ENCODE measurements at regions not wholly inside any gene's neighbourhood (a gene's known extent, or its start where the extent isn't known, plus 50 kb on each side); places are given as distances from the start of the nearest gene placed in this dataset.

- intact Hi-C loops (cut with DNase I) = no loop called here
Measured at GRCh38 chr7:114755856-114756255, 166.0 kb upstream of the MDFIC start.

GRCh38 chr7:114758661-114759227, 163.2 kb upstream of the MDFIC start:
- no peak for ATAC-seq
- intact Hi-C loops (cut with DNase I) = no loop called here
- no peak for DNase-seq (ENCODE audit: low spot score)

More at GRCh38 chr7:114755856-114756255, 166.0 kb upstream of the MDFIC start:
- ATAC-seq (no peak), DNase-seq (ENCODE audit: low spot score) (no peak)

- ATAC-seq (no peak), DNase-seq (ENCODE audit: low spot score) (no peak)
- intact Hi-C loops (cut with DNase I) = no loop called here
Measured at GRCh38 chr7:114759347-114760062, 162.4 kb upstream of the MDFIC start.

- ATAC-seq = no peak
- intact Hi-C loops (cut with DNase I) = no loop called here
- DNase-seq (ENCODE audit: low spot score) = no peak
Measured at GRCh38 chr7:114760477-114760876, 161.4 kb upstream of the MDFIC start.

GRCh38 chr7:114761973-114762372, 159.9 kb upstream of the MDFIC start:
- ATAC-seq (no peak), DNase-seq (ENCODE audit: low spot score) (no peak)
- intact Hi-C loops (cut with DNase I) = no loop called here

- DNase-seq (ENCODE audit: low spot score) = no peak
- no peak for ATAC-seq
- intact Hi-C loops (cut with DNase I) = no loop called here
Measured at GRCh38 chr7:114765331-114766040, 156.4 kb upstream of the MDFIC start.

- DNase-seq (ENCODE audit: low spot score) = no peak
- intact Hi-C loops (cut with DNase I) = no loop called here
- ATAC-seq = no peak
Measured at GRCh38 chr7:114766041-114766356, 155.9 kb upstream of the MDFIC start.

GRCh38 chr7:114777288-114777687, 144.6 kb upstream of the MDFIC start:
- intact Hi-C loops (cut with DNase I) = no loop called here
- ATAC-seq = no peak
- no peak for DNase-seq (ENCODE audit: low spot score)

GRCh38 chr7:114783508-114783907, 138.4 kb upstream of the MDFIC start:
- intact Hi-C loops (cut with DNase I) = no loop called here
- no peak for ATAC-seq
- DNase-seq (ENCODE audit: low spot score) = no peak

GRCh38 chr7:114784177-114784576, 137.7 kb upstream of the MDFIC start:
- intact Hi-C loops (cut with DNase I) = no loop called here
- ATAC-seq (no peak), DNase-seq (ENCODE audit: low spot score) (no peak)

GRCh38 chr7:114784746-114785145, 137.1 kb upstream of the MDFIC start:
- no peak for ATAC-seq
- DNase-seq (ENCODE audit: low spot score) = no peak
- intact Hi-C loops (cut with DNase I) = no loop called here

GRCh38 chr7:114785496-114785895, 136.4 kb upstream of the MDFIC start:
- DNase-seq (ENCODE audit: low spot score) (no peak), ATAC-seq (no peak)
- intact Hi-C loops (cut with DNase I) = no loop called here

GRCh38 chr7:114786455-114786854, 135.4 kb upstream of the MDFIC start:
- ATAC-seq (no peak), DNase-seq (ENCODE audit: low spot score) (no peak)
- intact Hi-C loops (cut with DNase I) = no loop called here

- ATAC-seq (no peak), DNase-seq (ENCODE audit: low spot score) (no peak)
- intact Hi-C loops (cut with DNase I) = no loop called here
Measured at GRCh38 chr7:114787556-114787955, 134.3 kb upstream of the MDFIC start.

GRCh38 chr7:114788706-114789105, 133.2 kb upstream of the MDFIC start:
- DNase-seq (ENCODE audit: low spot score) (no peak), ATAC-seq (no peak)
- intact Hi-C loops (cut with DNase I) = no loop called here

- ATAC-seq (no peak), DNase-seq (ENCODE audit: low spot score) (no peak)
- intact Hi-C loops (cut with DNase I) = no loop called here
Measured at GRCh38 chr7:114789161-114789560, 132.7 kb upstream of the MDFIC start.

GRCh38 chr7:114789871-114790311, 132.0 kb upstream of the MDFIC start:
- ATAC-seq (no peak), DNase-seq (ENCODE audit: low spot score) (no peak)
- intact Hi-C loops (cut with DNase I) = no loop called here

GRCh38 chr7:114790521-114790920, 131.4 kb upstream of the MDFIC start:
- ATAC-seq (no peak), DNase-seq (ENCODE audit: low spot score) (no peak)
- intact Hi-C loops (cut with DNase I) = no loop called here

GRCh38 chr7:114791771-114792170, 130.1 kb upstream of the MDFIC start:
- intact Hi-C loops (cut with DNase I) = no loop called here
- no peak for ATAC-seq
- DNase-seq (ENCODE audit: low spot score) = no peak

- ATAC-seq = no peak
- no peak for DNase-seq (ENCODE audit: low spot score)
- intact Hi-C loops (cut with DNase I) = no loop called here
Measured at GRCh38 chr7:114793155-114793845, 128.6 kb upstream of the MDFIC start.
